Motor neuron (in vitro differentiated cells): ENCODE measurements at regions not wholly inside any gene's neighbourhood (a gene's known extent, or its start where the extent isn't known, plus 50 kb on each side); places are given as distances from the start of the nearest gene placed in this dataset.

Experiments
- ATAC-seq, 8 experiments: fragments of 200-7000 bp; cut with Tn5 transposase; replicated peaks in 6 of 8; 2 replicates each; pipeline ENCODE4 v1.8.0; 2021; ENCODE audit warnings: mild to moderate bottlenecking in 8 of 8, moderate library complexity in 8 of 8
- H3K27ac ChIP-seq, 2 donors: fragments of 250-450 bp; sonication (Bioruptor Pico); 2 replicates each; pipeline ENCODE4 v1.9.0; 2021; ENCODE audit warnings: antibody characterized with exemption in 2 of 2, mild to moderate bottlenecking in 2 of 2, moderate library complexity in 1 of 2
- H3K4me1 ChIP-seq, 2 donors: fragments of 250-450 bp; sonication (Bioruptor Pico); replicated peaks in 1 of 2; 2 replicates each; pipeline ENCODE4 v1.6.1; 2021; ENCODE audit warnings: antibody characterized with exemption in 2 of 2, mild to moderate bottlenecking in 2 of 2, moderate library complexity in 1 of 2
- H3K4me3 ChIP-seq, 5 donors: fragments of 250-450 bp; sonication (Bioruptor Pico); 2 replicates each; pipeline ENCODE4 v1.9.0; 2021; ENCODE audit warnings: antibody characterized with exemption in 5 of 5, mild to moderate bottlenecking in 5 of 5, moderate library complexity in 4 of 5
- WGBS, 10 experiments: fragments of 450-650 bp; shearing (Covaris generic); methylation state at CpG; one replicate each; pipeline ENCODE4 v1.0.0; 2022; 5-methylcytosine and 5-hydroxymethylcytosine counted together
- in situ Hi-C, 9 experiments: fragments of 400-800 bp; cut with MboI; loops; one replicate each; pipeline ENCODE4 v1.15.0; 2021; ENCODE audit warnings: low sequenced_read_pairs in 9 of 9, low pct_unique_long_range_greater_than_20kb in 2 of 9; ENCODE audit not compliant: unreplicated experiment in 9 of 9

DNA sequence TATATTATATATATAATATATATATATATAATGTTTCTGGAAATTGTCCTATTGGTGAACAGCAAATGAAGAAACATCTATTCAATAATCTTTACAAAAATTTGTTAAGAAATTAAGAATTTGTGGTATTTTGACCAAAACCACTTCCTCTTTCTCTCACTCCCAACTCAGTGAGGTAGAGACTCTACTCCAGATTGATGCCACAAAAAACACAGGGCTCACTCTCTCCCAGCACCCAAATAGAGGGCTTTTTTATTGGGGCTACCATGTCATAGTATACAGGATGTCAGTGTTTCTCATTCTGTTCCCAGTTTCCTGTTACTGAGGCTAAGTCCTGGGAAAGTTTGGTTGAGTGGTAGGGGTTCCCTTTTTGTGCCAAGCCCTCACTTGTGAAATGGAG, 1155.4 kb downstream of the BCL11A start:
- no peaks in the 10 kb centered on the region for H3K4me1 ChIP-seq
- no peak for ATAC-seq
- no peak overlapping the region for H3K4me3 ChIP-seq
- in situ Hi-C loops: no loop called here
- H3K27ac ChIP-seq: no peak overlapping the region

DNA sequence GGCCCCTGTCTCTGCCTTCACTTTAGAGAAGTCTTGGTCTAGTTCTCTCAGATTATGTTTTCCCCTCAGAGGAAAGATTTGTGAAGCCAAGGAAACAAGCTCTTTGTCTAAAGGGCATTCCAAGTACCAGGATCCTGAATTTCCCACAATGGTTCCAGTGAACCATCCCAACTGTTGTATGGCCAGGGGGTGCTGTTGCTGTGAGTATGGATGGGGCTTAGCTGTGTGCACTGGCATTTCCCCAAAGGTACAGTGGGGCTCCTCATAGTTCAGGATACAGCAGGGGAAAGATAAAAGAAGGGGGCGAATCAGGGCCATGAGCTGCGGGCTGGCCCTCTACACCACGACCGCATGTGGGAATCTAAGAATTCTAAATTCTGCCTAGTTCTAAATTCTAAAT, 1154.0 kb upstream of the FANCL start:
- Histone ChIP-seq H3K27ac (no peak overlapping the region), H3K4me1 (no peaks in the 10 kb centered on the region), H3K4me3 (no peak overlapping the region)
- no peak for ATAC-seq
- in situ Hi-C loops: no loop called here
- WGBS, 10 experiments: 75 to 100% (median 95%) methylated on average over 1 to 4 of the region's 4 CpGs; no CpG with 5 or more reads in 2 of the 10 experiments

DNA sequence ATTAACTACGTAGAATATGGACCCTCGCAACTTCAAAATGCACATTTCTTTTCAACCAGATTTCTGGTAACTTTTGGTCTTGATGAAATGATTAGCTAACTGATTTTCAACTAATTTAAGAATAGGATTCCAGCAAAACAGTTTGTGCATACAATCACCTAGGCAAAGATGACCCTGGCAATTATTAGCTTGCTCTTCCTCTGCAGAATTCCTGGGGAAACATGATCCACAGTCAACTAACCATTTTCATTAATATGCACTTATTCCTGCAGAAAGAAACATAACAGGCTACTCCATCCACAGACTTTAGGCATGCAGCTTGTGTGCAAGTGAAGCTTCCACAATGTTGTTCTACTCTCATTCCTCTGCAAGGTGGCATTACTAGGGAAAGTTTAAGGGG, 1150.8 kb upstream of the FANCL start:
- Histone ChIP-seq H3K4me3 (no peak overlapping the region), H3K4me1 (no peaks in the 10 kb centered on the region), H3K27ac (no peak overlapping the region)
- 56 to 100% (median 96%) methylated on average over 2 of the region's 2 CpGs; no CpG with 5 or more reads in 5 of the 10 experiments for WGBS, 10 experiments
- in situ Hi-C loops: no loop called here
- ATAC-seq: no peak

DNA sequence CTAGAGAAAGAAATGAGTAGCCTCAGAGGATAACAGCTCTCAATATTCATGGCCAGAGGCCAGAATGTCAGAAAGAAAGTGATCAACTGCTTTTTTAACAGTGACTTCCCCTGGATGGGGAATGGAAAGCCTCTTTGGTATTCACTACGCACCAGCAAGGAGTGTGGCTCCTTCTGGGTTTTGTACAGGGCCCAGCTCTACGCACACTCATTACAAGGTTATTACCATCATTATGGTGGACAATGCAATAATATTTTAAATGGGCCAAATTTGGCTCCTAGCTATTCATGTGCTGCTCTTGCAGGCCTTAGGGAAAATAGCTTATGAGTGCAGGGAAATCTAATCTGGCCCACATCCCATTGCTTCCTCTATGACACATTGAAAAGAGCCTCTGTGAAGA, 1149.5 kb upstream of the FANCL start:
- no peak for ATAC-seq
- no peak overlapping the region for H3K27ac ChIP-seq
- no peak overlapping the region for H3K4me3 ChIP-seq
- WGBS, 10 experiments: 36 to 100% (median 80%) methylated on average over 1 to 2 of the region's 2 CpGs; no CpG with 5 or more reads in 3 of the 10 experiments
- in situ Hi-C loops: no loop called here
- no peaks in the 10 kb centered on the region for H3K4me1 ChIP-seq

DNA sequence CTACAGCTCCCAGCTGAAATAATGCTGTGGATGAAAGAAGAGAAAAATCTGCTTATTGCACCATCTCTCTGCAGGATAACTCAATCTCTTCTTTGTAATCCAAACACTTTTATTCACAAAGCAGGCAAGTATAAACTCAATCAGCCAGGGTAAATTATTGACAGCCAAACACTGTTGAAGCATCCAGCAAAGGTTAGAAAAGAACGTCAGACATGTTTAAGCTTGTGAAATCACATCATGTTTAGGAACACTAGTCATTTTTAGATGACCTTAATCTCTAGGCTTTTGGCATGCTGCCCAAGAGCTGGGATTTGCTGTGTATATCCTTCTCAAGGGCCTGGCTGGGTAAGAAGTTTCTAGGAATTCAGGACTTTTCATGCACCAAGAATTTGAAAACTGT, 1148.1 kb upstream of the FANCL start:
- no peak overlapping the region for H3K4me3 ChIP-seq
- no peak overlapping the region for H3K27ac ChIP-seq
- WGBS, 10 experiments: 0 to 88% (median 36%) methylated on average over 1 of the region's 1 CpG; no CpG with 5 or more reads in 4 of the 10 experiments
- in situ Hi-C loops: no loop called here
- H3K4me1 ChIP-seq: no peaks in the 10 kb centered on the region
- no peak for ATAC-seq

DNA sequence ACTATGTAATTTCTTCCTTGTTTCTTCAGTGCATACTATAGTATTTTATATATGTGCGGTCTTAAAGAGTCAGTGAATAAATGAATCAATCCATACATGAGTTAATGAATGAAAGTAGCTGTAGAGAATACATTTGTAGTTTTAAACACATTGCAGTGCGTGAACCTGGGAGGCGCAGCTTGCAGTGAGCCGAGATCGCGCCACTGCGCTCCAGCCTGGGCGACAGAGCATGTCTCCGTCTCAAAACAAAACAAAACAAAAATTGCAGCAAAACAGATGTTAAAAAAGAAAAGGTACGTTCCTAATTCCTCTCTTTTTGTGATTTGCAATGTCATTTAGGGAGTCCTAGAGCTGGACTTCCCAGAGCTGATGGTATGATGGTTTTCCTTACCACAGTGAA, 1144.8 kb upstream of the FANCL start:
- ATAC-seq: no peak

DNA sequence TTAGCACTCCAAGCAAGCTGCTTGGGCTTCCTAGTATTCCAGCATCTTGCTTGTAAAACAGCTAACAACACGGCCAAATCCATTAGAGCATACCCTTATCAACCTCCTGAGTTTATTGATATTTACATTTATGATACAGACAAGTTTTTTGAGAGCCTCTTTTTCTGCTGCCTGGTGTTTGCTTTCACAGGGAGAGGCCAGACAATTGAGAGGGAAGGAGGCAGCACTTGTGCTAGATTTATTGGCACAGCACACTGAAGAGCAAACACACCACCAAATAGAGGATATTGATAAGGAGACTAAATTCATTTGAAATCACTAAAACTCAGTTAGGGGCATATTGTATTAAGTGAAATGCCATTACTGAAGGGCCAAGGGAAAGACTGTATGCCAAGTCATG, 1142.3 kb upstream of the FANCL start:
- 0 to 90% (median 71%) methylated on average over 1 of the region's 1 CpG; no CpG with 5 or more reads in 5 of the 10 experiments for WGBS, 10 experiments

More for the DNA sequence above, 1144.8 kb upstream of the FANCL start:
- Histone ChIP-seq H3K4me1 (no peaks in the 10 kb centered on the region), H3K4me3 (no peak overlapping the region), H3K27ac (no peak overlapping the region)
- in situ Hi-C loops: no loop called here
- WGBS, 10 experiments: 56 to 97% (median 87%) methylated on average over 3 to 10 of the region's 10 CpGs

DNA sequence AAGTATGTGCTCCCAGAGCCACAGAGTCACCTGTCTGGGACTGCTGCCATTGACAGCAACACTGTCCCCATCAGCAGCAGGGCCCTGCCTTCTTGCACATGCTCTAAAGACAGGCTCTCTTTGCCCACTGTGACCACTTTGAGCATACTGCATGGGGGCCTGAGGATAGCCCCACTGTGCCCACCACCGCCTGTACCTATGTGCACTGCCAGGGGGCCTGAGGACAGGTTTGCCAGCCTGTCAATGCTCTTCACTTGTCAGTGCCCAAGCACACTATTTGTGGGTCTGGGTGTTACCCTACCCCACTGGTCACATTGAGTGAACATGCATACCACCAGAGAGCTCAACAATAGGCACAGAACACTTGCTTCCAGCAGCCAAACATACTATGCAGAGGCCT, 1137.0 kb upstream of the FANCL start:
- 43 to 100% (median 83%) methylated on average over 1 of the region's 1 CpG; no CpG with 5 or more reads in 7 of the 10 experiments for WGBS, 10 experiments
- H3K4me1 ChIP-seq: no peaks in the 10 kb centered on the region
- no peak overlapping the region for H3K27ac ChIP-seq
- no peak overlapping the region for H3K4me3 ChIP-seq
- no peak for ATAC-seq
- in situ Hi-C loops: no loop called here

More for the DNA sequence above, 1142.3 kb upstream of the FANCL start:
- in situ Hi-C loops: no loop called here
- ATAC-seq: no peak
- H3K27ac ChIP-seq: no peak overlapping the region
- H3K4me3 ChIP-seq: no peak overlapping the region
- H3K4me1 ChIP-seq: no peaks in the 10 kb centered on the region

DNA sequence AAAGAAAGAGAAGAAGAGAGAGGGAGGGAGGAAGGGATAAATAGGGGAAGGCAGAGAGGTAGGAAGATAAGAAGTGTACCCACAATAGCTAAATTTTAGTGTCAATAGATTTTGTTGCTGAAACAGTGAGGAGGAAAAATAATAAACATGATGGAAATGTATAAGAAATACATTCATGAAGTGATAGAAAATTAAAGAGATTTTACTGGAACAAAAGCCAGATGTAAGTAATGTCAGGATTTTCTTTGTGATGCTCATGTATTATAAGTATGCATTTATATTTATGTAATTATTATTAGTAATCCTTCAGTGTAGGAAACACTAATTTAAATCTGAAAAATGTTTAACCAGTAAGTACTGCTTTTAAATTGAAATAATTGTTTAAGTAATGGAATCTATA, 1125.2 kb upstream of the FANCL start:
- Histone ChIP-seq H3K27ac (no peak overlapping the region), H3K4me3 (no peak overlapping the region), H3K4me1 (no peaks in the 10 kb centered on the region)
- in situ Hi-C loops: no loop called here
- ATAC-seq: no peak

DNA sequence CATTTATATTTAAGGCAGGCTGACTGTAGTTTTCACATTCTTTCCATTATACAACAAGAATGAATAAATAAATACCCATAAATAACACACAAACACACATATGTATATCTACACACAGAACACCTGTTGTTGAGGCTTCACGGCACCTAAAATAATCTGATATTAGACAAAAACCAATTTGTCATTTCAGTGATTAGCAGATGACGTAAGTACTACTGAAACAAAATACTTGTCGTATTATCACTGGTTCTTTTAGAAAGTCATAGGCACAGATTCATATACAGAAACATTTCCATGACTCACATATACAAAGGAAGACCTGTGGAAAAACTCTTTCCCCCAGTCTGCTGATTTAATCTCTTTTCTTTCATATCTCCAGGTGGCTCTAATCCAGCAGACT, 1113.4 kb upstream of the FANCL start:
- 0 to 100% (median 88%) methylated on average over 1 to 3 of the region's 3 CpGs; no CpG with 5 or more reads in 1 of the 10 experiments for WGBS, 10 experiments
- ATAC-seq: no peak
- no peak overlapping the region for H3K4me3 ChIP-seq
- no peak overlapping the region for H3K27ac ChIP-seq
- no peaks in the 10 kb centered on the region for H3K4me1 ChIP-seq
- in situ Hi-C loops: no loop called here

DNA sequence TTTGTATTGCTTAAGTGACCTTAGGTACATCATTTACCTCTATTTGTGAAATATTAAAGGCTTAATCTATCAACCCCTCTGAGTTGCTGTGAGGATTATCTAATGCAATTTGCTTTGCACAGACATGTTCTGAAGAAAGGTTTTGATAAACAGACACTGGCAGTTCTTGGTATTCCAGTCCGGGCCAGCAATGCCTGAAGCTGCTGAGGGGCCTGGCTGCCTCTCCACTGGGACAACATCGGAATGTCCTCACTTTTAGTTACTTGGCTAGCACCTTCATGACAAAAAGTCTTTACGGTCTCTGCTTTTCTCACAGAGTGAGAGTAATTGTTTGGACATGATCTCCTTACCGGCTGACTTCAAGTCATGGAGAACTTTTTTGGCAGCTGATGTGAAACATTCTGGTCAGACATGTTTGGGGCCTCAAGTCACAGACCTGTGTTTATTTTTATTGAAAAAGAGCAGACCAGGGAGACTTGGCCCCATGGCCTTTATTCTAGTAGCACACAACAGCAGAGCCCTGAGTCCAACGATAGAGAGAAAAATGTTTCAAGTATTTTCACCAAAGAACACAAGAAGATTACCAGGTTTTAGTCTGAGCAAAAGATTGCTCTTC, 1112.3 kb upstream of the FANCL start:
- no peak for ATAC-seq
- Histone ChIP-seq H3K4me3 (no peak overlapping the region), H3K4me1 (no peaks in the 10 kb centered on the region), H3K27ac (no peak overlapping the region)
- in situ Hi-C loops: no loop called here
- WGBS, 10 experiments: 8 to 100% (median 81%) methylated on average over 1 to 5 of the region's 5 CpGs; no CpG with 5 or more reads in 1 of the 10 experiments

DNA sequence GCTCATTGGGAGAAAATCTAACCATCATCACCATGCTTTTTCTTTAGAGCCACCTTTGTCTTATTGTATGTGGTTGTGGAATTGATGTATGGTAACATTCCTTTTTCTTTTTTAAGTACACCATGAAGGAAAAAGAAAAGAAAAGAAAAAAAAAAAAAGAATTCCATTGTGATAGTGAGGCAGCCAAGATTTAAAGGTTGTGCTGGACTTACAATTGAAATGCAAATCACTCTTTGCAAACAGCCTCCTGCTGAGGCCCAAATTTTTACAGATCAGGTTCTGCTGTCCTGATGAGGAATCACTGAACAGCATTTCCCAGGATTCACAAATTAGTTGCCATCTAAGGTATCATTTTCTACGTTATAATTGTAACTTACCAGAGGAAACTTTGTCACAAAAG, 1101.0 kb upstream of the FANCL start:
- in situ Hi-C loops: no loop called here
- ATAC-seq: peak in 2 of 8 experiments; percentile 38 to 67

DNA sequence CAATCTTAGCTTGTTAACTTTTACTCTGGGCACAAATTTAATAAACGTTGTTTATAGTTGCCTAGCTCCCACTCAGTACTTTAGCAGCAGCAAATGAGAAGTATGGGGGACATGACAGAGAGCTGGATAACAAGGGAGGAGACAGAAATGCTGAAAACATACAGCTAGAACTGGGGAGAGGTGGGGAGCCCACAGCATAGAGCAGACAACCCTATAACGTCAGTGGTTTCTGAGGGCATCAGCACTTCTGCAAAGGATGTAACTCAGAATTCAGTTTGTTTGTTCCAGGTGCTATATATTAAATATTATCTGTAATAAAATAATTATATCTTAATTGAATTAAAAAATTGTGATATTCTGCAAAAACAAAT, 1098.7 kb upstream of the FANCL start:
- ATAC-seq: no peak
- no peak overlapping the region for H3K4me3 ChIP-seq
- in situ Hi-C loops: no loop called here
- no peak overlapping the region for H3K27ac ChIP-seq
- peaks cover 13 to 14% of the 10 kb centered on the region in 2 donors for H3K4me1 ChIP-seq
- 8 to 94% (median 71%) methylated on average over 1 to 2 of the region's 2 CpGs; no CpG with 5 or more reads in 3 of the 10 experiments for WGBS, 10 experiments

More for the DNA sequence above, 1101.0 kb upstream of the FANCL start:
- no peak overlapping the region for H3K27ac ChIP-seq
- WGBS, 10 experiments: 0 to 71% (median 14%) methylated on average over 1 of the region's 1 CpG; no CpG with 5 or more reads in 2 of the 10 experiments
- peaks cover 13 to 14% of the 10 kb centered on the region in 2 donors for H3K4me1 ChIP-seq
- H3K4me3 ChIP-seq: no peak overlapping the region

DNA sequence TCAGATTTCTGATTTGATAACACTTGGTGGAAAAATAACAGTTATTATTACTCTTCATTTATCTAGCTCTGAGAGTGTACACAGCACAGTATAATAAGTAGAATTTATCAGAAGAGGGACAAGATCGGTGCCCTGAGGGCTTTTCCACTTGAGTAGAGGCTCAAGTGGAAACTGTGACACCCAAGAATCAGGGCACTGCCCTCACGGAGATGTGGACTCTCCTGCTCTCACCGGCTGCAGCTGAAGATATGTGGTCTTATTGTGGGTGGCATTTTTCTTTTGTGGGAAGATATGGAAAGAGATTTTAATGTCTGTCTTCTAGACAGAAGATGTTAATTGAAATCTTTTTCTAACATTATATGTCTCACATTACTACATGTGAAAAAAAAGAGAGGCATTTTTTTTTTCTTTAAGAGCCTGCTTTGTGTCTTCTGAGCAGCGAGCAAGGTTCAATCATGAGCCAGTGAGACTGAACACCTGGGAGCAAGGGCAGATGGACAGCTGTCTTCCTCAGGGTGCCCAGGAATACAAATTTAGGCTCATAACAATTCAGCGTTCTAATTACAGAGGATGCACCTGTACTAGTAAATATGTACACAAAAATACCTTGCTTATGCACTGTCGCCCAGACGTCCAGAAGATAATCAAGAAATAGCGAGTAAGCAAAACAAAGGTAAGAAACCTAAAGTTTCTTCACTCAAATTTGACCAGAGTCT, 1098.2 kb upstream of the FANCL start:
- H3K4me3 ChIP-seq: no peak overlapping the region
- no peak for ATAC-seq
- no peak overlapping the region for H3K27ac ChIP-seq
- peaks cover 13 to 14% of the 10 kb centered on the region in 2 donors for H3K4me1 ChIP-seq
- in situ Hi-C loops: no loop called here
- WGBS, 10 experiments: 9 to 100% (median 81%) methylated on average over 1 to 8 of the region's 8 CpGs; no CpG with 5 or more reads in 1 of the 10 experiments
